Fibroblast of lung (primary cell): ENCODE measurements at regions not wholly inside any gene's neighbourhood (a gene's known extent, or its start where the extent isn't known, plus 50 kb on each side); places are given as distances from the start of the nearest gene placed in this dataset.

ENCODE experiments used
- DNase-seq, 2 donors: peaks; one replicate each; pipeline versions ENCODE4 v3.0.0 to v3.0.0-alpha.2; 2010; ENCODE audit warnings: low read depth in 2 of 2
- H2AFZ ChIP-seq: 2 replicates; pipeline ENCODE4 v1.5.1; 2012; ENCODE audit warnings: low read length, control low read depth, inconsistent platforms
- H3K27ac ChIP-seq: 2 replicates; pipeline ENCODE4 v1.5.1; 2011; ENCODE audit warnings: low read length, control low read depth; ENCODE audit not compliant: insufficient read depth
- H3K27me3 ChIP-seq: 2 replicates; pipeline ENCODE4 v1.5.1; 2011; ENCODE audit warnings: mild to moderate bottlenecking, low read length; ENCODE audit not compliant: control insufficient read depth, insufficient read depth
- H3K36me3 ChIP-seq: 2 replicates; pipeline ENCODE4 v1.5.1; 2011; ENCODE audit warnings: low read length; ENCODE audit not compliant: control insufficient read depth, insufficient read depth
- H3K4me1 ChIP-seq: 2 replicates; pipeline ENCODE4 v1.5.1; 2011; ENCODE audit warnings: low read length; ENCODE audit not compliant: control insufficient read depth, insufficient read depth; ENCODE audit errors: extremely low read depth
- H3K4me2 ChIP-seq: 2 replicates; pipeline ENCODE4 v1.5.1; 2011; ENCODE audit warnings: low read length, control low read depth; ENCODE audit not compliant: insufficient read depth; ENCODE audit errors: extremely low read depth
- H3K4me3 ChIP-seq, 4 experiments: fragments of 200-600 bp in 1 of 4; sonication (generic) in 1 of 4; replicated peaks in 1 of 4; 2 replicates each; pipeline ENCODE4 v1.5.1; 2011 to 2016; ENCODE audit warnings: low read length in 4 of 4, low read depth in 3 of 4, mild to moderate bottlenecking in 3 of 4, control low read depth in 2 of 4, inconsistent platforms in 1 of 4, mixed read lengths in 1 of 4; ENCODE audit not compliant: insufficient read depth in 1 of 4; ENCODE audit errors: control extremely low read depth in 1 of 4
- H3K79me2 ChIP-seq: 2 replicates; pipeline ENCODE4 v1.5.1; 2012; ENCODE audit warnings: mild to moderate bottlenecking, low read length, inconsistent platforms; ENCODE audit not compliant: control insufficient read depth, insufficient read depth
- H3K9ac ChIP-seq: 2 replicates; pipeline ENCODE4 v1.5.1; 2011; ENCODE audit warnings: mild to moderate bottlenecking, low read length, control low read depth; ENCODE audit not compliant: insufficient read depth
- H3K9me3 ChIP-seq: 2 replicates; pipeline ENCODE4 v1.5.1; 2012; ENCODE audit warnings: low read depth, low read length; ENCODE audit not compliant: control insufficient read depth, insufficient read depth
- H4K20me1 ChIP-seq: 2 replicates; pipeline ENCODE4 v1.5.1; 2011; ENCODE audit warnings: low read length; ENCODE audit not compliant: control insufficient read depth, insufficient read depth; ENCODE audit errors: extremely low read depth
- CTCF ChIP-seq, 2 donors: IDR thresholded peaks in 1 of 2; conservative IDR thresholded peaks in 1 of 2; 1 replicate in 1 of 2; 2 replicates in 1 of 2; pipeline ENCODE4 v1.5.1; 2011 to 2012; ENCODE audit warnings: low read length in 2 of 2, control low read depth in 1 of 2, inconsistent platforms in 1 of 2, low read depth in 1 of 2, mild to moderate bottlenecking in 1 of 2
- EZH2 ChIP-seq: IDR thresholded peaks from 2 replicates; pipeline ENCODE4 v1.5.1; 2012; ENCODE audit warnings: low read length, control low read depth, mild to moderate bottlenecking; ENCODE audit errors: missing control alignments

GRCh38 chr4:62533573-62533972 lies 1333.4 kb downstream of the ADGRL3 start:
- no peak overlapping the region for H3K27ac ChIP-seq
- no peaks in the 10 kb centered on the region for H3K9me3 ChIP-seq
- no peaks in the 10 kb centered on the region for H3K79me2 ChIP-seq
- no peak for DNase-seq
- no peak overlapping the region for H2AFZ ChIP-seq
- no peak overlapping the region for H3K4me2 ChIP-seq
- H3K36me3 ChIP-seq: no peaks in the 10 kb centered on the region
- no peaks in the 10 kb centered on the region for H3K27me3 ChIP-seq
- H4K20me1 ChIP-seq: no peaks in the 10 kb centered on the region
- H3K4me1 ChIP-seq: no peaks in the 10 kb centered on the region
- H3K4me3 ChIP-seq: no peak overlapping the region
- no peak overlapping the region for H3K9ac ChIP-seq
- TF ChIP-seq CTCF (conservative IDR thresholded peaks at IDR 0.05 in 1 of 2, IDR thresholded peaks at IDR 0.05 in 1 of 2; ENCODE audit: low read depth in 1 of 2, low read length in 2 of 2) (no peak), EZH2 (no peak)

- Histone ChIP-seq H3K9ac (no peak overlapping the region), H3K4me1 (no peaks in the 10 kb centered on the region), H3K4me3 (no peak overlapping the region), H2AFZ (no peak overlapping the region), H3K4me2 (no peak overlapping the region), H3K9me3 (no peaks in the 10 kb centered on the region), H3K27me3 (no peaks in the 10 kb centered on the region), H4K20me1 (no peaks in the 10 kb centered on the region), H3K27ac (no peak overlapping the region), H3K36me3 (no peaks in the 10 kb centered on the region), H3K79me2 (no peaks in the 10 kb centered on the region)
- TF ChIP-seq EZH2 (no peak), CTCF (conservative IDR thresholded peaks at IDR 0.05 in 1 of 2, IDR thresholded peaks at IDR 0.05 in 1 of 2; ENCODE audit: low read depth in 1 of 2, low read length in 2 of 2) (no peak)
- DNase-seq: no peak
These were observed 1331.6 kb downstream of the ADGRL3 start for GRCh38 chr4:62531731-62532130.

- no peak overlapping the region for H3K4me3 ChIP-seq
- no peak for DNase-seq
- no peaks in the 10 kb centered on the region for H3K79me2 ChIP-seq
- H3K4me2 ChIP-seq: no peak overlapping the region
- no peak overlapping the region for H3K9ac ChIP-seq
- no peak overlapping the region for H3K27ac ChIP-seq
- H3K36me3 ChIP-seq: no peaks in the 10 kb centered on the region
- H2AFZ ChIP-seq: no peak overlapping the region
- no peaks in the 10 kb centered on the region for H3K4me1 ChIP-seq
- H3K9me3 ChIP-seq: no peaks in the 10 kb centered on the region
- no peak for TF ChIP-seq CTCF (conservative IDR thresholded peaks at IDR 0.05 in 1 of 2, IDR thresholded peaks at IDR 0.05 in 1 of 2; ENCODE audit: low read depth in 1 of 2, low read length in 2 of 2)
- TF ChIP-seq EZH2: no peak
- no peaks in the 10 kb centered on the region for H3K27me3 ChIP-seq
- no peaks in the 10 kb centered on the region for H4K20me1 ChIP-seq
These were observed 1331.1 kb downstream of the ADGRL3 start for GRCh38 chr4:62531264-62531663.
